ENCODE measurements at regions not wholly inside any gene's neighbourhood (a gene's known extent, or its start where the extent isn't known, plus 50 kb on each side); places are given as distances from the start of the nearest gene placed in this dataset.

- SMC1A ChIA-PET (ENCODE audit: uncharacterized antibody, unreplicated experiment) = no interaction called here
- no peak for DNase-seq (ENCODE audit: low read depth, low spot score)
- no peak overlapping the region for H3K27ac ChIP-seq (ENCODE audit: control insufficient read depth, insufficient read depth)
- intact Hi-C loops (cut with micrococcal nuclease; ENCODE audit: unreplicated experiment) (no loop called here), in situ Hi-C loops (cut with MboI) (loop anchor here (10.0 kb wide), 1 partner anchor 304 kb away; no protein-coding TSS in a partner anchor)
- no peaks in the 10 kb centered on the region for H3K27me3 ChIP-seq (replicated peaks in 1 of 2; ENCODE audit: control insufficient read depth in 2 of 2, insufficient read depth in 2 of 2, low read length in 1 of 2)
- CTCF ChIA-PET = interaction anchor here (1.1 kb wide), 1 partner anchor 310 kb away, joined by 3 read pairs; no protein-coding TSS in a partner anchor
- ATAC-seq = no peak
- RAD21 ChIA-PET (ENCODE audit: unreplicated experiment) = no interaction called here
- TF ChIP-seq E2F8 (IDR thresholded peaks at IDR 0.05; ENCODE audit: low read depth, partially characterized antibody) (no peak), MYB (IDR thresholded peaks at IDR 0.05; ENCODE audit: borderline replicate concordance, low read depth, low read length) (no peak), STAT3 (IDR thresholded peaks at IDR 0.05; ENCODE audit: low read depth, low read length) (no peak), PBX3 (IDR thresholded peaks at IDR 0.05; ENCODE audit: insufficient replicate concordance, low read depth, low read length) (no peak), CBX5 (IDR thresholded peaks at IDR 0.05; ENCODE audit: low read depth) (no peak), HSF1 (IDR thresholded peaks at IDR 0.05; ENCODE audit: low read depth, low read length) (no peak)
- no peak overlapping the region for H3K4me2 ChIP-seq (ENCODE audit: control insufficient read depth, insufficient read depth)
- H3K4me1 ChIP-seq (ENCODE audit: control insufficient read depth, insufficient read depth, low read length) = no peaks in the 10 kb centered on the region
- WGBS (ENCODE audit: insufficient coverage, insufficient replicate concordance, low lambda C conversion rate, missing lambda C conversion rate) = 56% methylated on average over 7 of the region's 7 CpGs
- POLR2A ChIA-PET = no interaction called here
- BruUV-seq (replicated peaks) = no TSS peak
- no peak for FAIRE-seq
- no peaks in the 10 kb centered on the region for H4K20me1 ChIP-seq (ENCODE audit: control insufficient read depth, insufficient read depth)
- no peak overlapping the region for H2AFZ ChIP-seq (ENCODE audit: control insufficient read depth, low read depth, low read length)
- no peak overlapping the region for H3K9ac ChIP-seq (ENCODE audit: control insufficient read depth, insufficient read depth, low read length)
- no peaks in the 10 kb centered on the region for H3K9me3 ChIP-seq (replicated peaks; ENCODE audit: control insufficient read depth, insufficient read depth, low read length)
- H3K79me2 ChIP-seq (ENCODE audit: control insufficient read depth, insufficient read depth, low read length) = no peaks in the 10 kb centered on the region
- H3K4me3 ChIP-seq = no peak overlapping the region
- H3K36me3 ChIP-seq (ENCODE audit: control insufficient read depth in 2 of 2, insufficient read depth in 2 of 2, low read length in 1 of 2) = no peaks in the 10 kb centered on the region
These were observed 93.0 kb upstream of the PLPPR4 start for GRCh38 chr1:99171184-99171813.

Measured in GM12878 (cell line).